CD8-positive, alpha-beta memory T cell (primary cell): ENCODE measurements at regions not wholly inside any gene's neighbourhood (a gene's known extent, or its start where the extent isn't known, plus 50 kb on each side); places are given as distances from the start of the nearest gene placed in this dataset.

Experiments used
- CTCF ChIA-PET: fragments of 350-600 bp; sonication (Branson Sonifier 250); formaldehyde crosslinking; loops from one replicate; lab custom pipeline; 2021; ENCODE audit warnings: antibody characterized with exemption; lab: Charles Lee
- POLR2A ChIA-PET: fragments of 350-600 bp; sonication (Branson Sonifier 250); formaldehyde crosslinking; loops from one replicate; lab custom pipeline; 2021; ENCODE audit warnings: antibody characterized with exemption; lab: Charles Lee
- DNase-seq, 5 donors: peaks; one replicate each; pipeline versions ENCODE4 v3.0.0 to v3.0.0-alpha.2; 2020 to 2022; ENCODE audit warnings: mixed read lengths in 1 of 5
- H3K27ac ChIP-seq: one replicate; pipeline ENCODE4 v1.7.0; 2013; ENCODE audit warnings: low read depth, mild to moderate bottlenecking, low read length, moderate library complexity
- H3K27me3 ChIP-seq: 2 replicates; pipeline ENCODE4 v1.7.0; 2013; ENCODE audit warnings: low read length, mild to moderate bottlenecking; ENCODE audit not compliant: insufficient read depth, poor library complexity, severe bottlenecking
- H3K36me3 ChIP-seq: 2 replicates; pipeline ENCODE4 v1.7.0; 2013; ENCODE audit warnings: mild to moderate bottlenecking, low read length, moderate library complexity; ENCODE audit not compliant: insufficient read depth
- H3K4me1 ChIP-seq: 2 replicates; pipeline ENCODE4 v1.7.0; 2013; ENCODE audit warnings: mild to moderate bottlenecking, low read length, moderate library complexity; ENCODE audit not compliant: insufficient read depth
- H3K4me3 ChIP-seq: 2 replicates; pipeline ENCODE4 v1.7.0; 2013; ENCODE audit warnings: mild to moderate bottlenecking, low read length
- H3K9me3 ChIP-seq: 2 replicates; pipeline ENCODE4 v1.7.0; 2013; ENCODE audit warnings: mild to moderate bottlenecking, low read length
- H3K27ac Mint-ChIP-seq, 8 donors: one replicate each; pipeline ENCODE4 v1.8.0; 2020 to 2021; ENCODE audit warnings: mixed read lengths in 8 of 8, mild to moderate bottlenecking in 6 of 8, inconsistent platforms in 3 of 8, moderate library complexity in 3 of 8
- H3K27me3 Mint-ChIP-seq, 2 donors: one replicate each; pipeline ENCODE4 v1.8.0; 2020 to 2021; ENCODE audit warnings: mixed read lengths in 2 of 2, mild to moderate bottlenecking in 1 of 2, moderate library complexity in 1 of 2
- H3K36me3 Mint-ChIP-seq, 3 donors: one replicate each; pipeline ENCODE4 v1.8.0; 2020 to 2021; ENCODE audit warnings: mixed read lengths in 3 of 3, inconsistent platforms in 1 of 3, mild to moderate bottlenecking in 1 of 3
- H3K4me1 Mint-ChIP-seq, 3 donors: one replicate each; pipeline ENCODE4 v1.8.0; 2020 to 2021; ENCODE audit warnings: mixed read lengths in 3 of 3, inconsistent platforms in 1 of 3, mild to moderate bottlenecking in 1 of 3
- H3K4me3 Mint-ChIP-seq, 7 donors: one replicate each; pipeline ENCODE4 v1.8.0; 2020 to 2021; ENCODE audit warnings: mixed read lengths in 7 of 7, mild to moderate bottlenecking in 6 of 7, moderate library complexity in 4 of 7, inconsistent platforms in 2 of 7
- H3K9me3 Mint-ChIP-seq, 5 donors: one replicate each; pipeline ENCODE4 v1.8.0; 2020 to 2022; ENCODE audit warnings: mixed read lengths in 5 of 5, mild to moderate bottlenecking in 3 of 5, moderate library complexity in 2 of 5, inconsistent platforms in 1 of 5

GRCh38 chr1:228989676-228989991, 254.4 kb downstream of the RHOU start:
- Histone ChIP-seq H3K4me1 (no peaks in the 10 kb centered on the region), H3K27me3 (no peaks in the 10 kb centered on the region), H3K9me3 (no peaks in the 10 kb centered on the region), H3K4me3 (no peak overlapping the region), H3K27ac (no peak overlapping the region), H3K36me3 (no peaks in the 10 kb centered on the region)
- Mint-ChIP-seq H3K27ac (peak overlapping the region in 1 of 8 donors; percentile 88), H3K36me3 (no peaks in the 10 kb centered on the region), H3K4me1 (peaks cover 0 to 4% (median 0%) of the 10 kb centered on the region in 3 donors), H3K27me3 (peaks cover 0 to 3% of the 10 kb centered on the region in 2 donors), H3K9me3 (no peaks in the 10 kb centered on the region), H3K4me3 (no peak overlapping the region)
- no peak for DNase-seq
- CTCF ChIA-PET, result no interaction called here
- POLR2A ChIA-PET, result no interaction called here

GRCh38 chr1:228989992-228990827, 254.9 kb downstream of the RHOU start:
- Mint-ChIP-seq H3K4me1 (peaks cover 0 to 4% (median 0%) of the 10 kb centered on the region in 3 donors), H3K9me3 (no peaks in the 10 kb centered on the region), H3K27ac (peak overlapping the region in 2 of 8 donors; percentile 48 to 70), H3K27me3 (peaks cover 0 to 3% of the 10 kb centered on the region in 2 donors), H3K4me3 (no peak overlapping the region), H3K36me3 (no peaks in the 10 kb centered on the region)
- DNase-seq, result no peak
- H3K27ac ChIP-seq, result no peak overlapping the region
- H3K27me3 ChIP-seq, result no peaks in the 10 kb centered on the region
- no peaks in the 10 kb centered on the region for H3K4me1 ChIP-seq
- POLR2A ChIA-PET, result no interaction called here
- no peaks in the 10 kb centered on the region for H3K36me3 ChIP-seq
- H3K9me3 ChIP-seq, result no peaks in the 10 kb centered on the region
- CTCF ChIA-PET, result no interaction called here
- no peak overlapping the region for H3K4me3 ChIP-seq

- Histone ChIP-seq H3K4me3 (no peak overlapping the region), H3K4me1 (no peaks in the 10 kb centered on the region), H3K27ac (no peak overlapping the region), H3K9me3 (no peaks in the 10 kb centered on the region), H3K27me3 (no peaks in the 10 kb centered on the region), H3K36me3 (no peaks in the 10 kb centered on the region)
- Mint-ChIP-seq H3K27ac (no peak overlapping the region), H3K4me3 (no peak overlapping the region), H3K27me3 (peaks cover 0 to 3% of the 10 kb centered on the region in 2 donors), H3K36me3 (no peaks in the 10 kb centered on the region), H3K9me3 (no peaks in the 10 kb centered on the region), H3K4me1 (peaks cover 0 to 4% (median 0%) of the 10 kb centered on the region in 3 donors)
- no peak for DNase-seq
- ChIA-PET CTCF (no interaction called here), POLR2A (no interaction called here)
These were observed 255.8 kb downstream of the RHOU start for GRCh38 chr1:228990906-228991569.

- Mint-ChIP-seq H3K4me3 (no peak overlapping the region), H3K9me3 (no peaks in the 10 kb centered on the region), H3K27me3 (peaks cover 0 to 3% of the 10 kb centered on the region in 2 donors), H3K4me1 (peaks cover 0 to 4% (median 0%) of the 10 kb centered on the region in 3 donors), H3K36me3 (no peaks in the 10 kb centered on the region), H3K27ac (no peak overlapping the region)
- no peak overlapping the region for H3K4me3 ChIP-seq
- H3K4me1 ChIP-seq, result no peaks in the 10 kb centered on the region
- H3K9me3 ChIP-seq, result no peaks in the 10 kb centered on the region
- H3K27ac ChIP-seq, result no peak overlapping the region
- no peaks in the 10 kb centered on the region for H3K27me3 ChIP-seq
- POLR2A ChIA-PET, result no interaction called here
- no peak for DNase-seq
- H3K36me3 ChIP-seq, result no peaks in the 10 kb centered on the region
- CTCF ChIA-PET, result no interaction called here
These were observed 256.8 kb downstream of the RHOU start for GRCh38 chr1:228992044-228992443.

- Mint-ChIP-seq H3K4me1 (peaks cover 0 to 4% (median 0%) of the 10 kb centered on the region in 3 donors), H3K36me3 (no peaks in the 10 kb centered on the region), H3K9me3 (no peaks in the 10 kb centered on the region), H3K27me3 (peaks cover 0 to 3% of the 10 kb centered on the region in 2 donors), H3K4me3 (no peak overlapping the region), H3K27ac (no peak overlapping the region)
- ChIA-PET POLR2A (no interaction called here), CTCF (no interaction called here)
- Histone ChIP-seq H3K27ac (no peak overlapping the region), H3K4me3 (no peak overlapping the region), H3K4me1 (no peaks in the 10 kb centered on the region), H3K36me3 (no peaks in the 10 kb centered on the region), H3K9me3 (no peaks in the 10 kb centered on the region), H3K27me3 (no peaks in the 10 kb centered on the region)
- DNase-seq, result no peak
These were observed 257.7 kb downstream of the RHOU start for GRCh38 chr1:228992907-228993535.

GRCh38 chr1:228994676-228995594, 259.7 kb downstream of the RHOU start:
- ChIA-PET POLR2A (no interaction called here), CTCF (no interaction called here)
- Mint-ChIP-seq H3K27ac (no peak overlapping the region), H3K9me3 (no peaks in the 10 kb centered on the region), H3K4me3 (no peak overlapping the region), H3K36me3 (no peaks in the 10 kb centered on the region), H3K27me3 (peaks cover 0 to 3% of the 10 kb centered on the region in 2 donors), H3K4me1 (peaks cover 0 to 1% (median 0%) of the 10 kb centered on the region in 3 donors)
- Histone ChIP-seq H3K4me1 (no peaks in the 10 kb centered on the region), H3K27ac (no peak overlapping the region), H3K36me3 (no peaks in the 10 kb centered on the region), H3K9me3 (no peaks in the 10 kb centered on the region), H3K27me3 (no peaks in the 10 kb centered on the region), H3K4me3 (no peak overlapping the region)
- no peak for DNase-seq

- Histone ChIP-seq H3K36me3 (no peaks in the 10 kb centered on the region), H3K4me1 (no peaks in the 10 kb centered on the region), H3K27ac (no peak overlapping the region), H3K9me3 (no peaks in the 10 kb centered on the region), H3K27me3 (no peaks in the 10 kb centered on the region), H3K4me3 (no peak overlapping the region)
- ChIA-PET POLR2A (no interaction called here), CTCF (no interaction called here)
- H3K4me3 Mint-ChIP-seq, result no peak overlapping the region
- H3K27me3 Mint-ChIP-seq, result peaks cover 0 to 3% of the 10 kb centered on the region in 2 donors
- H3K9me3 Mint-ChIP-seq, result no peaks in the 10 kb centered on the region
- no peak overlapping the region for H3K27ac Mint-ChIP-seq
- DNase-seq, result no peak
- H3K36me3 Mint-ChIP-seq, result no peaks in the 10 kb centered on the region
- peaks cover 3% of the 10 kb centered on the region in 3 donors for H3K4me1 Mint-ChIP-seq
These were observed 261.0 kb downstream of the RHOU start for GRCh38 chr1:228996281-228996680.
